CMK (cell line): ENCODE measurements at regions not wholly inside any gene's neighbourhood (a gene's known extent, or its start where the extent isn't known, plus 50 kb on each side); places are given as distances from the start of the nearest gene placed in this dataset.
"Not testable (repeated sequence)": the region's sequence is repeated elsewhere in the genome, so short reads cannot be mapped to it uniquely, and the experiment has no call there.

Source experiments
- DNase-seq: peaks from one replicate; pipeline ENCODE4 v3.0.0-alpha.2; 2010; ENCODE audit warnings: low read depth

- no peak for DNase-seq
Observed at GRCh38 chr2:187206071-187206470, 242.0 kb downstream of the CALCRL start.

DNA sequence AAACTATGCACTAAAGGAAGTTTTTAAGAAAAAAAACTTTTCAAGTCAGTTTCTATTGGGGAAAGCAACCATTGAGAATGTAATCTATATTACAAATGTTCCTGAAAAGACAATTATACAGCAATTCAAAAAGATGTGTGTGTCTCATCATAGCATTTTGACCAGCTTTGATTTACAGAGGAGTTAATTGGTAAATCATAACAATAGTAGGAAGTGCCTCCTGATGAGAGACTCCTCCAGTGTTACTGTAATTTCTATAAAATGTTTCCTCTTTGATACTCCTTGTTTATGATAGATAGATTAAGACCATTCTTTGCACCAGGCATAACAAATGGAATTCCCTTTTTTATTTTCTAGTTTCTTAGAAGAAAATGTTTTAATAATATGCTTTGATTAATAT is 249.9 kb downstream of the CALCRL start:
- no peak for DNase-seq

DNA sequence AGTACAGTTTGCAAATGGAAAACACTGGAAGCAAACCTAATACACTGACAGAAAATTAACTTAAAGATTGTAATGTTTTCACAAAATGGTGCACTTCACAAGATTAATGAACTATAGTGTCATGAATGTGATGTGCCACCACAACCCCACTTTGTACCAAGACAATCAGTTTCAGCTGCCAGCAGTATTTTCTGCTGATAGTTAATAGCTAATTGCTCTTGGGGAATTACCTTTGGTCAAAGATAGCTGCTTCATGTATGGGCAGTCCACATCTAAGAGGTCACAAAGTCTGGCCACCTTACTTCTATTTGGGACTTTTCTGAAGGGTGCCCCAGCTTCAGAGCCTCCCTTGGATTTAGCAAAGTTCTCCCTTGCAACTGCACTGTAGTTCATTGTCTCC is 254.0 kb downstream of the CALCRL start:
- no peak for DNase-seq

GRCh38 chr2:187188783-187189631 is 259.0 kb downstream of the CALCRL start:
- no peak for DNase-seq

DNA sequence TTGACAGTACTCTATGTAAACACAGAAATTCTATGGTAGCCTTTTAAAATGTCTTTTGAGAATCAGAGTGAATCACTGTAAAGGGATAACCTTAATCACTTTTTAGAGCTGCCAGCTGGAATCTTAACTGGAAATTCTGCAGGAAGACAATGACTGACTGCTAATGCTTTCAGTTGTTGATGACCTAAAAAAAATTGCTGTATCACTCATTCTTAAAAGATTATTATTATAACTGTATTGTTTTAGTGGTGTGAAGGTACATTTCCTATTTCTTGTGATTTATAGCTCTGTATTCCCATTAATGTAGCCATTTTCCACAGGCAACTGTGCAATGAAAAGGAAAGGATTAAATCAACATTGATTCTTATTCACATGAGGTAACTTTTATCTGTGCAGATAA is 260.5 kb downstream of the CALCRL start:
- DNase-seq = no peak

GRCh38 chr2:187180529-187180928 is 267.5 kb downstream of the CALCRL start:
- DNase-seq = no peak

DNA sequence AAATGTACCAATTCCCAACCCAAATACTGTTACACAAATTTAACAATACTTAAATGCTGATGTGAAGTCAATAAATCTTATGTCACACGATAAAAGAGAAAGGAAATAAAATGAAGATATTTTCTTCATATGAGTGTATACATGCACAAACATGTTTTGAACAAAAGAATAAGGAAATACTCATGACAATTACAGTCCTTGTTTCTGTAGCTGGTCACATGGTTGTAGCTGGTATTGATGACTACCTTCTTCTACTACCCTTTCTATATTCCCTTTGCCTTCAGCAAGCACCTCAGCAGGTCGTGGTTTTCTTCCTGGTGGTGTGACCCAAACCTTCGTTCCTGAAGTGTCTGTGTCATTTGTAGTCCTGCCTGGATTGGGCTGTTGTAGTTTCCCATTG is 269.2 kb downstream of the CALCRL start:
- not testable (repeated sequence) for DNase-seq

GRCh38 chr2:187177253-187177652 is 270.8 kb downstream of the CALCRL start:
- DNase-seq = no peak

DNA sequence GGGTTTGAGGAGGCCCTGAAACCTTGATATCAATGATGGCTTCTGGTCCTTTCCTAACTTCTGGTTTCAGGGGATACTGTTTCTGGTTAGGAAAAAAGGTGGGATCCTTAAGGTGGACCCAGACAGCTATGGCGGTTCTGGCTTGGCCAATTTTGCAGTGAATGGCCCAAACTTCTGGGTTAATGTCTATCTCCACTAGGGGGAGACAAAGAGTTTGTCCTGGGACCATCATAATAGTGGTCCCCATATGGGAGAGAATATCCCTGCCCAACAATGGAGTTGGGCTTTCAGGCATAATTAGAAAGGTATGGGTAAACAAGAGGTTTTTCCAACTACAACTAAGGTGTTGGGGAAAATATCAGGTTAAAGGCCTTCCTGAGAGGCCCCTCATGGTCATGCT is 273.5 kb downstream of the CALCRL start:
- DNase-seq = no peak

- no peak for DNase-seq
Observed at GRCh38 chr2:187171318-187171717, 276.7 kb downstream of the CALCRL start.

DNA sequence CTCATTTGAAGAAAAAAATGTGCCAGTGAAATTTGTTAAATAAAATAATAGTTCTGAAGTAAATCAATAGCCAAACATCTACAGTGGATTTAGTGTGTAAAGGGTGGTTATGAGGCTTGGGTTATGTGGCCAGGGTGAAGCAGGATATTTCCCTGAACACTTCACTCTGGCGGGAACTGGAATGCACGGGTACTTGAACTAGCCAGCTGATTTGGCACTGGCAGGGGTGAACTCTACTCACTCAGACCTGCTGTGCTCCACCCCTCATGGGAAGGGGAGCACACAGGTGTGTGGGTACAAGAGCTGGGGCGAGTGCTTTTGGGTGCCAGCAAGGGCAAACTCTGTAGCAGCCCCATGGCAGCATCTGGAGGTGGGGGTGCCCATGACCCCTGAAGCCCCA is 278.2 kb downstream of the CALCRL start:
- no peak for DNase-seq

DNA sequence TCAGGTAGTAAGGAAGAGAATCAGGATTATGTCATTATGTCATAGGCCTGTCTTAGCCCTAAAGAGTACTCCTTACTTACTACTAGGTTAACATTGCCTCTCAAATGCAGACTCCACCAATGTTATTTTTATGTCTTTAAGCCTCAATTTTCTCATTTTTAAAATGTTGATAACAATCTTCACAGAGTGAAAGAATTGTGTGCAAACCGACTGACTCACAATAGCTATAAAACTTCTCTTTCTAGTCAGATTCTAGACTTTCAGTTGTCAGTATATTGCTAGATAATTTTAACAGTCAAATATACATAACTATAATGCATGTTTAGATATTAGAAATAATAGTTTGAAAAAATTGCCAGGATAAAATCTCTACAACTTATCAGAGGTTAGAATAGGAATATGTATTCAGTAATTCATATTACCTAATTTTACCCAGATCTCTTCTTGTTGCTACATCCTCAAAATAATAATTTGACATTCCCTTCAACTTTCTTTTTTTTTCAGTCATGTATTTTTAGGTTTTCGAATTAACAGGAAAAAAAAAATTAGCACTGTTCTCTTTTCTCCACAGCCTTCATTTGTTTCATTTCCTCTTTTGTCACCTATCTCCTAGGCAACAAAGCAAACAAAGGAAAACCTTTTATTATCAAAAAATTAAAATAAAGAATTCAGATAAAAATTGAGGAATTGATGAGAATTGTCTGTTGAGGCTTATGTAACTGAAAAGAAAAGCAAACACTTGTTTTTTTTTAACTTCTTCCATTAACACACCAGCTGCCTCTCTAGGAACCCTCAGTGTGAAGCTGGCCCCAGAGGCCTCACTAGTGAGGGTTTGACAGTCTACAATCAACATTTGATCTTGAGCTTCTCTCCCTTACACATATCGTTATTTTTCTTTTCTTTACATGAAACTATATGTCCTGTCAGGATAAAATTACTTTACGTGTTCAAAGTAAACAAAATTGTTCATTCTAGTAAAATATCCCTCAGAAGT is 279.0 kb downstream of the CALCRL start:
- no peak for DNase-seq

GRCh38 chr2:187167491-187167890 is 280.6 kb downstream of the CALCRL start:
- no peak for DNase-seq

DNA sequence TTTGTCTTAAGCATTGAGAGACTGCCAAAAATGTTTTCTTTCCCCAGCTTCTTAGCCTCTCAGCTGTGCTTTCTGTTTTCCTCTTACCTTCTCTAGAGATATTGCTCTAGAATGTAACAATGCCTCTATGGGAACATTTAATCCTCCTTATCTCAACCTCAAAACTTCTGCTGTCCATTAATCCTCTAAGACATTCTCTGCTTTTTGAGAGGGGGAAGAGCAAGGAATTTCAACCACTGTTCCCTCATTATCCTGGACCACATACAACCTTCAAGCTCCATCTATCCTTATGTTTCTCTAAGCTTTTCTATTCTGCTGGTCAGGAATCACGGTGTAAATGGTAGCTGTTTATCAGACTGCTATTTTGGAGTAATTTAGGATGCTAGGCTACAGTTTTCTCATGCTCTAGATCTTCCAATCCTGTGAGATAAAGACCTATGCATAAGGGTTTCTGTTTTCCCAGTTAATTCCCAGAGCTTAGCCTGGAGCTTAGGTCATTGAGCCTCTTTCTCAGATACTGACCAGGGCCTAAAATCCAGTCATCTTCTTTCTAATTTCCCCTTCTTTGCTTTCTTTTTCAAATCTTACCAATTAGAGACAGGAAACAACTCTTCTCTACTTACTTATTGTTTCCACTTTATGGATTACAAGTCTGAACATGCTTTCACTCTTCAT is 282.0 kb downstream of the CALCRL start:
- DNase-seq = no peak

DNA sequence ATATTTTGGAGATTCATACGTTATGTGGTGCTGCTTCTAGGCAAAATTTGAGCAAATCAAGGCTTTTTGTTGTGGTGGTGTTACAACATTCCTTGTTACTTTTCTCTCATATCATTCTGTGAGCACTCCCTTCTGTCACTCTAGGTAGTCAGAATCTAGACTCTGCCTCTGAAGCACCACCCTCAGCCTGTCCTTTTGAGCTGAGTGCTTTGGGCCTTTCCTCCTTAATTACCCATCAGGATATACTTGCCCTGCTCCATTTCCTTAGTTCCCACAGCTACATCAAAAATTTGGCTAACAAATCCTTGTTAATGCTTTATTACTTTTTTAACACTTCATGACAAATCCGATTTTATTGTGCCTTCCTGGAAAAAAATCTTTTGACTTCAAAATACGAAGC is 289.6 kb downstream of the CALCRL start:
- DNase-seq = no peak

GRCh38 chr2:187157046-187157445 is 291.0 kb downstream of the CALCRL start:
- DNase-seq = no peak

DNA sequence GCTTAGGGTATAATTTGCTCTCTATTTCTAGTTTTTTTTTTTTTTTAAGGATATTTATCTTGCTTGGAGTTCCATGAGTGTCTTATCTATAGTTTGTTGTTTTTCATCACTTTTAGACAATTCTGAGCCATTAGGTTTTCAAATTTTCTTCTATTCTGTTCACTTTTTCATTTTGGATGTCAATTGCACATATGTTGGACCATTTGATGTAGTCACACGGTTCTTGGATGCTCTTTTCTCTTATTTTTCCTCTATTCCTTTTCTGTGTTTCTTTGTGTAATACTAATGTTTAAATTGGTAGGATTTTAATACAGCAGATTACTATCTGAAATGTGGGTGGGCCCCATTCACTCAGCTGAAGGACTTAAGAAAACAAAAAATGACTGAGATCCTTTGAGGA is 292.6 kb downstream of the CALCRL start:
- no peak for DNase-seq

GRCh38 chr2:187150670-187151069 is 297.4 kb downstream of the CALCRL start:
- no peak for DNase-seq

DNA sequence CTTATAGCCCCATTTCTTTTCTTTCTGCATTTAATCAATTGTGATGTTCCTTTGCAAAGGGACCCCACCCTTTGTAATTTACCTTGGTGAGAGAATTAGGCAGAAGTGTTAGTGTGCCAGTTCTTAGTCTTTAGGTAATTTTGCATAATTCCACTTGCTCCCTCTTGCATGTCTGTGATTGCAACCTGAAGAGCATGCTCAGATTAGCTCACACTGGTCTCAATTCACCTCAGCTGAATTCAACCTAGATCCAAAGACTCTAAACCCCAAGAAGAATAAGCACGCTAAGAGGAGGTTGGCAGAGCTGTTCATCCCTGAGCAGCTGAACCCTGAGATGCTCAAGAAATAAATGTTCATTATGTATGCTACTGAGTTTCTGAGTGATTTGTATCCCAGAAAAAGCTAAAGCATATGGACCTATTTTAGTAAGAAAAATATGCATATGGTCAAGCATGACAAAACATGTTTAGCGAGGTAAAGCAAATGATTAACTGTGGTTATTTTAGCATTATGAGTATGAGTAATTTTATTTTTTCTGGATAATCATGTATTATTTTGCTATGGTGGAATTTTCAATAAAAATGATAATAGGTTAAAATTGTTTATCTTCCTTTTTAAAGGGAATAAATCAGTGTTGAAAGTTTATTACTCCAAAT is 299.2 kb upstream of the ZSWIM2 start:
- DNase-seq = no peak

- no peak for DNase-seq
Observed at GRCh38 chr2:187143537-187143936, 294.6 kb upstream of the ZSWIM2 start.

DNA sequence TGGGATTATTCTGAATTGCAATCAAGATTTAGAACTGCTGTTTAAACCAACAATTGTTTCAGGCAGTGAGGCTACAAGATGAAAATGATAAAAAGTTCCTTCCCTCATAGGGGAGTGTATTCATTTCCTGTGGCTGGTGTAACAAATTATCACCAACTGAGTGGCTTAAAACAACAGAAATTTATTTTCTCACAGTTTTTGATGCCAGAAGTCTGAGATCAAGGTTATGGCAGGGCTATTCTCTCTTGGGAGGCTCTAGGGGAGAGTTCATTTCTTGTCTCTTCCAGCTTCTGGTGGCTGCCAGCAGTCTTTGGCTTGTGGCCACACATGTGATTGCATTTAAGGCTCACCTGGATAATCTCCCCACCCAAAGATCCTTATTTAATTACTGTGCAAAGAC is 290.5 kb upstream of the ZSWIM2 start:
- DNase-seq = no peak

- DNase-seq = no peak
Observed at GRCh38 chr2:187138265-187138664, 289.3 kb upstream of the ZSWIM2 start.
